ENCODE measurements at regions not wholly inside any gene's neighbourhood (a gene's known extent, or its start where the extent isn't known, plus 50 kb on each side); places are given as distances from the start of the nearest gene placed in this dataset.

DNA sequence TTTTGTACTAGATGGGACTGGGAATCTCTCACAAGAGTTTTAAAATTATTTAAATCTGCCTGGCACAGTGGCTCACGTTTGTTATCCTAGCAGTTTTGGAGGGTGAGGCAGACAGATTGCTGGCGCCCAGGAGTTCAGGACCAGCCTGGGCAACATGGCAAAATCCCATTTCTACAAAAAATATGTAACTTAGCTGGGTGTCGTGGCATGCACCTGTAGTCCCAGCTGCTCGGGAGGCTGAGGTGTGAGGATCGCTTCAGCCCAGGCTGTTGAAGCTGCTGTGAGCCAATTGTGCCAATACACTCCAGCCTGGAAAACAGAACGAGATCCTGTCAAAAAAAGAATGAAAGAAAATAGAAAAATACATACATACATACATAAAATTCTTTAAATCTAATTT, 685.7 kb upstream of the PIK3C3 start:
- TF ChIP-seq, protein P1, sequence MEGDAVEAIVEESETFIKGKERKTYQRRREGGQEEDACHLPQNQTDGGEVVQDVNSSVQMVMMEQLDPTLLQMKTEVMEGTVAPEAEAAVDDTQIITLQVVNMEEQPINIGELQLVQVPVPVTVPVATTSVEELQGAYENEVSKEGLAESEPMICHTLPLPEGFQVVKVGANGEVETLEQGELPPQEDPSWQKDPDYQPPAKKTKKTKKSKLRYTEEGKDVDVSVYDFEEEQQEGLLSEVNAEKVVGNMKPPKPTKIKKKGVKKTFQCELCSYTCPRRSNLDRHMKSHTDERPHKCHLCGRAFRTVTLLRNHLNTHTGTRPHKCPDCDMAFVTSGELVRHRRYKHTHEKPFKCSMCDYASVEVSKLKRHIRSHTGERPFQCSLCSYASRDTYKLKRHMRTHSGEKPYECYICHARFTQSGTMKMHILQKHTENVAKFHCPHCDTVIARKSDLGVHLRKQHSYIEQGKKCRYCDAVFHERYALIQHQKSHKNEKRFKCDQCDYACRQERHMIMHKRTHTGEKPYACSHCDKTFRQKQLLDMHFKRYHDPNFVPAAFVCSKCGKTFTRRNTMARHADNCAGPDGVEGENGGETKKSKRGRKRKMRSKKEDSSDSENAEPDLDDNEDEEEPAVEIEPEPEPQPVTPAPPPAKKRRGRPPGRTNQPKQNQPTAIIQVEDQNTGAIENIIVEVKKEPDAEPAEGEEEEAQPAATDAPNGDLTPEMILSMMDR (conservative IDR thresholded peaks at IDR 0.05 in 1 of 2, IDR thresholded peaks at IDR 0.05 in 1 of 2; ENCODE audit: extremely low read depth in 1 of 2, insufficient read depth in 1 of 2, low read depth in 1 of 2, low read length in 2 of 2) = no peak
- TF ChIP-seq EZH2 (IDR thresholded peaks at IDR 0.05; ENCODE audit: borderline replicate concordance, low read length) = no peak
